HG03354 (cell line): ENCODE measurements at regions not wholly inside any gene's neighbourhood (a gene's known extent, or its start where the extent isn't known, plus 50 kb on each side); places are given as distances from the start of the nearest gene placed in this dataset.

ENCODE experiments used
- ATAC-seq: cut with Tn5 transposase; IDR thresholded peaks from one replicate; pipeline ENCODE4 v1.9.1; 2021; ENCODE audit warnings: mild to moderate bottlenecking; ENCODE audit not compliant: unreplicated experiment, poor library complexity, severe bottlenecking

- no peak for ATAC-seq
Observed at GRCh38 chr9:16970321-16970720, 99.9 kb upstream of the BNC2 start.

- no peak for ATAC-seq
Observed at GRCh38 chr9:16964228-16964627, 93.8 kb upstream of the BNC2 start.

- no peak for ATAC-seq
Observed at GRCh38 chr9:16960084-16960483, 89.6 kb upstream of the BNC2 start.

GRCh38 chr9:16959391-16959790 lies 88.9 kb upstream of the BNC2 start:
- ATAC-seq: no peak

GRCh38 chr9:16954040-16954439 lies 83.6 kb upstream of the BNC2 start:
- no peak for ATAC-seq

GRCh38 chr9:16951502-16951901 lies 81.0 kb upstream of the BNC2 start:
- ATAC-seq: no peak

- no peak for ATAC-seq
Observed at GRCh38 chr9:16950051-16950450, 79.6 kb upstream of the BNC2 start.

- ATAC-seq: no peak
Observed at GRCh38 chr9:16930578-16930977, 60.1 kb upstream of the BNC2 start.

- no peak for ATAC-seq
Observed at GRCh38 chr9:16928179-16928945, 57.9 kb upstream of the BNC2 start.

GRCh38 chr9:16925426-16925825 lies 55.0 kb upstream of the BNC2 start:
- no peak for ATAC-seq

GRCh38 chr9:16924311-16924915 lies 53.9 kb upstream of the BNC2 start:
- ATAC-seq: no peak

- no peak for ATAC-seq
Observed at GRCh38 chr9:16921855-16922254, 51.4 kb upstream of the BNC2 start.
